K562 (cell line): ENCODE measurements at regions not wholly inside any gene's neighbourhood (a gene's known extent, or its start where the extent isn't known, plus 50 kb on each side); places are given as distances from the start of the nearest gene placed in this dataset.

Experiments
- ATAC-seq: fragments of 200-7000 bp; cut with Tn5 transposase; 3 replicates; pipeline ENCODE4 v1.9.1; 2020; ENCODE audit warnings: moderate library complexity
- BruUV-seq: library from RNA; stranded (reverse); fragments of 400-500 nt; replicated peaks from 2 replicates; lab custom pipeline; 2021; lab: Mats Ljungman, UMichigan
- CTCF ChIA-PET: fragments of 300-600 bp; formaldehyde crosslinking; extraction: SDS; loops from one replicate; lab custom pipeline; 2021; ENCODE audit warnings: low intra/inter-chr PET ratio; lab: Yijun Ruan, JAX
- POLR2A ChIA-PET: fragments of 300-600, 350-650 bp; sonication (Branson Sonifier 250); formaldehyde crosslinking; extraction: SDS; loops from one replicate; lab custom pipeline; 2021; ENCODE audit warnings: antibody characterized with exemption, inconsistent platforms; lab: Yijun Ruan, JAX
- DNase-seq, 4 experiments: peaks; one replicate each; pipeline versions ENCODE4 v3.0.0 to v3.0.0-alpha.2; 2011 to 2018; ENCODE audit warnings: low spot score in 3 of 4, mixed read lengths in 3 of 4; ENCODE audit errors: extremely low read depth in 1 of 4
- FAIRE-seq: peaks from 2 replicates; lab custom pipeline; 2011; peaks lifted over from hg19 to GRCh38; lab: Jason Lieb, UNC
- H2AFZ ChIP-seq: 2 replicates; pipeline ENCODE4 v1.6.0; 2011; ENCODE audit warnings: low read depth, low read length, control low read depth, inconsistent platforms
- H3K27ac ChIP-seq: fragments of 200-600 bp; 3 replicates; pipeline ENCODE4 v1.8.0; 2011; ENCODE audit warnings: low read depth, mild to moderate bottlenecking, control low read depth, inconsistent platforms, low read length, moderate library complexity, mixed read lengths; ENCODE audit errors: extremely low read depth
- H3K27me3 ChIP-seq, 2 experiments: fragments of 300-600 bp in 1 of 2; 2 replicates in 1 of 2; 3 replicates in 1 of 2; pipeline versions ENCODE4 v1.6.0 to v1.8.0; 2011; ENCODE audit warnings: inconsistent platforms in 2 of 2, low read length in 2 of 2, mild to moderate bottlenecking in 1 of 2, mixed read lengths in 1 of 2, moderate library complexity in 1 of 2; ENCODE audit not compliant: control insufficient read depth in 2 of 2, insufficient read depth in 2 of 2
- H3K36me3 ChIP-seq: fragments of 300-600 bp; 3 replicates; pipeline ENCODE4 v1.8.0; 2011; ENCODE audit warnings: mild to moderate bottlenecking, low read length, inconsistent platforms; ENCODE audit not compliant: control insufficient read depth, insufficient read depth
- H3K4me1 ChIP-seq, 2 experiments: fragments of 200-600 bp in 1 of 2; replicated peaks in 1 of 2; 2 replicates in 1 of 2; 3 replicates in 1 of 2; pipeline versions ENCODE4 v1.5.1 to v1.8.0; 2011; ENCODE audit warnings: inconsistent platforms in 2 of 2, low read length in 2 of 2, mild to moderate bottlenecking in 1 of 2, mixed read lengths in 1 of 2, moderate library complexity in 1 of 2; ENCODE audit not compliant: control insufficient read depth in 2 of 2, insufficient read depth in 2 of 2
- H3K4me2 ChIP-seq: 2 replicates; pipeline ENCODE4 v1.6.1; 2011; ENCODE audit warnings: low read length, control low read depth, inconsistent platforms, mixed read lengths; ENCODE audit not compliant: insufficient read depth
- H3K4me3 ChIP-seq: fragments of 200-600 bp; sonication (generic), shearing (Covaris generic); 2 replicates; pipeline ENCODE4 v1.5.1; 2016; ENCODE audit warnings: control low read depth, inconsistent platforms
- H3K79me2 ChIP-seq: fragments of 200-600 bp; 3 replicates; pipeline ENCODE4 v1.8.0; 2011; ENCODE audit warnings: low read length, inconsistent platforms; ENCODE audit not compliant: control insufficient read depth, insufficient read depth
- H3K9ac ChIP-seq, 2 experiments: 2 replicates each; pipeline versions ENCODE4 v1.6.0 to v1.6.1; 2011; ENCODE audit warnings: low read depth in 2 of 2, low read length in 2 of 2, control low read depth in 1 of 2, inconsistent platforms in 1 of 2, mild to moderate bottlenecking in 1 of 2, mixed read lengths in 1 of 2; ENCODE audit not compliant: insufficient read depth in 1 of 2
- H3K9me1 ChIP-seq: one replicate; pipeline ENCODE4 v1.6.0; 2011; ENCODE audit warnings: inconsistent platforms, mild to moderate bottlenecking, low read length, moderate library complexity; ENCODE audit not compliant: control insufficient read depth, insufficient read depth
- H3K9me3 ChIP-seq: replicated peaks from 2 replicates; pipeline ENCODE4 v1.5.1; 2011; ENCODE audit warnings: low read depth, low read length, inconsistent platforms; ENCODE audit not compliant: control insufficient read depth, insufficient read depth
- H4K20me1 ChIP-seq: replicated peaks from 2 replicates; pipeline ENCODE4 v1.6.1; 2011; ENCODE audit warnings: low read length, inconsistent platforms, mixed read lengths; ENCODE audit not compliant: control insufficient read depth, insufficient read depth
- BHLHE40 ChIP-seq: IDR thresholded peaks from 2 replicates; pipeline ENCODE4 v1.6.1; 2011; ENCODE audit warnings: low read length, improper control_type of control experiment
- CBX8 ChIP-seq: fragments of 200-600 bp; sonication (generic); IDR thresholded peaks from 2 replicates; pipeline ENCODE4 v1.6.1; 2012; ENCODE audit warnings: borderline replicate concordance, mixed run types, low read depth, mild to moderate bottlenecking, moderate library complexity, mixed read lengths, low read length, control low read depth, inconsistent platforms; ENCODE audit not compliant: poor library complexity, severe bottlenecking; ENCODE audit errors: extremely low read depth
- CREB3L1 ChIP-seq: fragments of 450-650 bp; IDR thresholded peaks from 2 replicates; pipeline ENCODE4 v1.6.1; 2014; ENCODE audit warnings: low read depth, mild to moderate bottlenecking, moderate library complexity, borderline replicate concordance
- E2F5 ChIP-seq: sonication (generic); formaldehyde crosslinking; IDR thresholded peaks from 2 replicates; pipeline ENCODE4 v1.8.0; 2022; ENCODE audit warnings: mild to moderate bottlenecking, missing genetic modification reagents
- HMG20B ChIP-seq: fragments of 250-450 bp; sonication (Bioruptor Pico); IDR thresholded peaks from 2 replicates; pipeline ENCODE4 v1.5.0; 2021; ENCODE audit warnings: mild to moderate bottlenecking
- IRF9 ChIP-seq: fragments of 450-650 bp; IDR thresholded peaks from 2 replicates; pipeline ENCODE4 v1.6.1; 2016; ENCODE audit warnings: missing biosample characterization, missing genetic modification characterization
- MAFK ChIP-seq: IDR thresholded peaks from 2 replicates; pipeline ENCODE4 v1.6.1; 2011; ENCODE audit warnings: low read length, improper control_type of control experiment
- MBD1 ChIP-seq: fragments of 250-450 bp; sonication (Bioruptor Pico); IDR thresholded peaks from 2 replicates; pipeline ENCODE4 v1.8.0; 2022; ENCODE audit warnings: inconsistent platforms
- MCM7 ChIP-seq, 2 experiments: fragments of 450-650 bp; IDR thresholded peaks; 2 replicates each; pipeline ENCODE4 v1.6.1; 2016 to 2018
- NFIX ChIP-seq: fragments of 250-450 bp; sonication (Bioruptor Pico); IDR thresholded peaks from 2 replicates; pipeline ENCODE4 v1.4.0; 2020; ENCODE audit warnings: low read depth, mild to moderate bottlenecking, moderate library complexity
- PURB ChIP-seq: sonication (generic); formaldehyde crosslinking; IDR thresholded peaks from 2 replicates; pipeline ENCODE4 v1.9.0; 2021; ENCODE audit warnings: low read depth, mild to moderate bottlenecking, missing genetic modification reagents
- RBM15 ChIP-seq: fragments of 200-400 bp; formaldehyde crosslinking; IDR thresholded peaks from 2 replicates; pipeline ENCODE4 v1.6.1; 2018; ENCODE audit warnings: mild to moderate bottlenecking, low read length, moderate library complexity; ENCODE audit not compliant: insufficient read depth
- ZBTB8A ChIP-seq: fragments of 450-650 bp; IDR thresholded peaks from 2 replicates; pipeline ENCODE4 v1.6.1; 2018; ENCODE audit warnings: mild to moderate bottlenecking, moderate library complexity; ENCODE audit not compliant: partially characterized antibody
- ZC3H11A ChIP-seq: IDR thresholded peaks from 2 replicates; pipeline ENCODE4 v1.6.1; 2012; ENCODE audit warnings: low read depth, low read length, improper control_type of control experiment
- ZFP1 ChIP-seq: fragments of 450-650 bp; formaldehyde crosslinking; IDR thresholded peaks from 2 replicates; pipeline ENCODE4 v1.4.0; 2020; ENCODE audit warnings: mild to moderate bottlenecking, mixed read lengths
- ZNF507 ChIP-seq: conservative IDR thresholded peaks from 2 replicates; pipeline ENCODE4 v1.6.1; 2017; ENCODE audit warnings: missing genetic modification characterization, missing compliant biosample characterization
- ZNF586 ChIP-seq: fragments of 450-650 bp; formaldehyde crosslinking; conservative IDR thresholded peaks from 2 replicates; pipeline ENCODE4 v1.4.0; 2020; ENCODE audit warnings: mild to moderate bottlenecking, moderate library complexity
- WGBS: fragments of 100-300 bp; shearing (Covaris generic); methylation state at CpG from one replicate; pipeline ENCODE4 v1.1.6; 2016; ENCODE audit warnings: low coverage, mixed read lengths; ENCODE audit not compliant: insufficient coverage; ENCODE audit errors: missing lambda C conversion rate; 5-methylcytosine and 5-hydroxymethylcytosine counted together
- in situ Hi-C: fragments of 300-500 bp; cut with MboI; formaldehyde crosslinking; loops from 4 replicates; pipeline ENCODE4 v1.15.0; 2018; ENCODE audit warnings: inconsistent platforms, mixed read lengths
- intact Hi-C: fragments of 100-400 bp; cut with micrococcal nuclease; formaldehyde crosslinking; loops from 2 replicates; pipeline ENCODE4 v1.14.2; 2022

GRCh38 chr6:81307651-81308214 is 444.7 kb downstream of the TENT5A start:
- Histone ChIP-seq H3K27ac (no peak overlapping the region), H2AFZ (no peak overlapping the region), H3K27me3 (no peaks in the 10 kb centered on the region), H3K79me2 (no peaks in the 10 kb centered on the region), H4K20me1 (no peaks in the 10 kb centered on the region), H3K4me3 (no peak overlapping the region), H3K36me3 (no peaks in the 10 kb centered on the region), H3K9ac (no peak overlapping the region), H3K4me1 (no peaks in the 10 kb centered on the region), H3K9me1 (no peaks in the 10 kb centered on the region), H3K9me3 (no peaks in the 10 kb centered on the region), H3K4me2 (no peak overlapping the region)
- DNase-seq (no peak), FAIRE-seq (no peak), ATAC-seq (no peak)
- in situ Hi-C loops (no loop called here), intact Hi-C loops (no loop called here)
- WGBS = 2% methylated on average over 4 of the region's 4 CpGs
- BruUV-seq = no TSS peak
- CTCF ChIA-PET = no interaction called here
- POLR2A ChIA-PET = no interaction called here
- no peak for TF ChIP-seq RBM15
- no peak for TF ChIP-seq MCM7 (IDR thresholded peaks at IDR 0.05)
- no peak for TF ChIP-seq HMG20B (CRISPR knock-in tag)
- TF ChIP-seq BHLHE40 = no peak
- TF ChIP-seq MAFK = no peak
- TF ChIP-seq NFIX = no peak
- no peak for TF ChIP-seq ZC3H11A
- TF ChIP-seq ZNF507 = no peak
- TF ChIP-seq ZBTB8A = no peak
- no peak for TF ChIP-seq ZFP1 (CRISPR knock-in tag)
- TF ChIP-seq ZNF586 (CRISPR knock-in tag) = no peak
- TF ChIP-seq CREB3L1 = no peak
- no peak for TF ChIP-seq IRF9 (tag)
- no peak for TF ChIP-seq E2F5 (CRISPR knock-in tag)
- no peak for TF ChIP-seq MBD1 (CRISPR knock-in tag)
- no peak for TF ChIP-seq CBX8
- TF ChIP-seq PURB (CRISPR knock-in tag) = no peak
